ENCODE measurements at regions not wholly inside any gene's neighbourhood (a gene's known extent, or its start where the extent isn't known, plus 50 kb on each side); places are given as distances from the start of the nearest gene placed in this dataset.

DNA sequence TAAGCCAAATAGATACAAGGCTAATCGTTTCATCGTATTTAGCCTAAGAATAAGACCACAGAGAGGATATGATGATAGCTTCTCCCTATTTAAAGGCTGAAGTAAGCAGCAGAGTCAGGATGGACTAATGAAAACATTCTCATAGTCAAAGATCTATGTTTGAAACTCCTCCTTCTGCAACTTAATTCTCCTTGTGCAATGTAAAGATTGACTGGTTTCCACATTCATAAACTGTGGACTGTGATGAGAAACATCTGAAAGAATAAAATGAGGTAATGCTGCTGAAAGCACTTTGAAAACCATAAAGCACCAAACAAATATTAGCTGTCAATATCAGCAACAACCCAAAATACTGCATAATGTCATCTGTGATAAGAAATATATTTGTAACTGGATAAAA, 361.9 kb downstream of the CSNK1G3 start:
- TF ChIP-seq GATA2 (IDR thresholded peaks at IDR 0.05; ENCODE audit: low read depth, low read length) = no peak
- no peak for TF ChIP-seq GATA3 (IDR thresholded peaks at IDR 0.05; ENCODE audit: low read depth, low read length)

Data from SH-SY5Y (cell line).